T47D (cell line): ENCODE measurements at regions not wholly inside any gene's neighbourhood (a gene's known extent, or its start where the extent isn't known, plus 50 kb on each side); places are given as distances from the start of the nearest gene placed in this dataset.
A peak's percentile ranks its signal among the peaks of the same experiment; 100 is the strongest.
"Not testable (repeated sequence)": the region's sequence is repeated elsewhere in the genome, so short reads cannot be mapped to it uniquely, and the experiment has no call there.

Source experiments
- DNase-seq, 2 experiments: peaks; one replicate each; pipeline versions ENCODE4 v3.0.0 to v3.0.0-alpha.2; 2011 to 2012; ENCODE audit warnings: low read depth in 1 of 2, low spot score in 1 of 2
- JUND ChIP-seq: IDR thresholded peaks from 2 replicates; pipeline ENCODE4 v1.6.1; 2012; ENCODE audit warnings: low read depth
- in situ Hi-C: cut with HindIII; loops from 2 replicates; pipeline ENCODE4 v1.10.0; 2016; ENCODE audit warnings: low sequenced_read_pairs, low pct_unique_long_range_greater_than_20kb

GRCh38 chr2:130263606-130264005, 65.4 kb upstream of the TUBA3E start:
- no peak for DNase-seq

DNA sequence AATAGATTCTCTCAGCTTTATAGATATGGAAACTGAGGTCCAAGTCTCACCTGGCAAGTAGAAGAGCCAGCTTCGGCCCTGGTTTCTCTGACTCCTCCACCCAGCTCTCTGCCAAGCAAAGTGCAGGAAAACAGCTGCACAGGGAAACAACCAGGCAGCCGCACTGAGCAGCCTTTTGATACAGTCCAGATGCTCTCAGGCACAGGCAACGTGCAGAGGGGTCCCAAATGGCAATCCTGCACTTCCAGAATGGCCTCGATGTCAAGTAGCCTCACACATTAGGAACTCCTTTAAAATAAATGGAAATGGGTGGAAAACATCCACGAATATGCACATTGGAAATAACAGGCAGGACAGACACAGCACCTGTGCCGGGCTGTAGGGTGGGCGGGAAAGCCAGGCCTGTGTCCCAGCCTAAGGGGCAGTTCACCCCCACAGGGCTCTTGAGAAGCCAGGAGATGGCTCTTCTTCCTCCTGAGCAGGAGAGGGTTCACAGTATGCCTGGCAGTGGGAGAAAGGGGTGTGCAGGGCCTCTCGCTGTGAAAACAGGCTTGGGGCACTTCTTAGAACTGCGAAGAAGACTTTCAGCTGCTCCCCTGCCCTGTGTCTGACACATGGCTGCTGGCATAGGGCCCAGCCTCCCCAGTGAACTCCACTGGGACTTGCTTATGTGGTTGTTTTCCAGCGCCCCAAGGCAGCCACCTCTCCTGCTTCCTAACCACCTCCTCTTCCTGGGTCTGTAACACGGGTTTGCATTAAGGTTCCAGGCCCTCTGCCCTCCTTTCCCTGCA, 63.9 kb upstream of the TUBA3E start:
- in situ Hi-C loops, result no loop called here

More at GRCh38 chr2:130263606-130264005, 65.4 kb upstream of the TUBA3E start:
- TF ChIP-seq JUND, result no peak
- in situ Hi-C loops, result no loop called here

GRCh38 chr2:130261099-130261498, 62.9 kb upstream of the TUBA3E start:
- DNase-seq, result no peak
- no peak for TF ChIP-seq JUND
- in situ Hi-C loops, result no loop called here

More for the DNA sequence above, 63.9 kb upstream of the TUBA3E start:
- peak in 1 of 2 experiments; percentile 29 for DNase-seq
- TF ChIP-seq JUND, result no peak

GRCh38 chr2:130259594-130259993, 61.4 kb upstream of the TUBA3E start:
- in situ Hi-C loops, result no loop called here
- DNase-seq, result no peak
- no peak for TF ChIP-seq JUND

- no peak for DNase-seq
- in situ Hi-C loops, result no loop called here
- TF ChIP-seq JUND, result no peak
Observed at GRCh38 chr2:130258356-130258755, 60.1 kb upstream of the TUBA3E start.

DNA sequence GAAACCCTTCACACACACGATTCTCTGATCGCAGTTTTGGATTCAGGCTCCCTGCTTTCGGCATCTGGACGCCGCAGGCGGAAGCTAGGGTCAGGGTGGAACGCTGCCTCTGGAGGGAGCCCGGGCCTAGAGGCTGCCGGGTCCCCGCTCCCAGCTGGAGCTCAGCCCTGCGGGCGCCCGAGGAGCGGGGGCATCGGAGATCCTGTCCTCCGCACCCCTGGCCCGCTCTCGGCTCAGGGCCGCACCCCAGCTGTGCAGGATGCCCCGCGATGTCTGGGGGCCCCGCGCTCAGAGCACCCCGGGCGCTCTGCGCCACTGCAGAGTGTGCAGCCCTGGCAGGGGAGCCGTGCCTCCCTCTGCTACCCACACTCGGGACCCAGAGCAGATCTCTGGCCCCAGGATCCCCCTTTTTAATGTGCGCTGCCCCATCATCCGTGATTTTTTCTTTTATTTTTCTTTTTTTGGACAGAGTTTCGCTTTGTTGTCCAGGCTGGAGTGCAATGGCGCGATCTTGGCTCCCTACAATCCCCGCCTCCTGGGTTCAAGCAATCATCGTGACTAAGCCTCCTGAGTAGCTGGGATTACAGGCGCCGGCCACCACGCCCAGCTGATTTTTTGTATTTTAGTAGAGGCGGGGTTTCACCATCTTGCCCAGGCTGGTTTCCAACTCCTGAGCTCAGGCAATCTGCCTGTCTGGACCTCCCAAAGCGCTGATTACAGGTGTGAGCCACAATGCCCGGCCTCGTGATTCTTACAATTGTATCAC, 54.8 kb upstream of the TUBA3E start:
- in situ Hi-C loops, result no loop called here
- no peak for TF ChIP-seq JUND
- no peak for DNase-seq

DNA sequence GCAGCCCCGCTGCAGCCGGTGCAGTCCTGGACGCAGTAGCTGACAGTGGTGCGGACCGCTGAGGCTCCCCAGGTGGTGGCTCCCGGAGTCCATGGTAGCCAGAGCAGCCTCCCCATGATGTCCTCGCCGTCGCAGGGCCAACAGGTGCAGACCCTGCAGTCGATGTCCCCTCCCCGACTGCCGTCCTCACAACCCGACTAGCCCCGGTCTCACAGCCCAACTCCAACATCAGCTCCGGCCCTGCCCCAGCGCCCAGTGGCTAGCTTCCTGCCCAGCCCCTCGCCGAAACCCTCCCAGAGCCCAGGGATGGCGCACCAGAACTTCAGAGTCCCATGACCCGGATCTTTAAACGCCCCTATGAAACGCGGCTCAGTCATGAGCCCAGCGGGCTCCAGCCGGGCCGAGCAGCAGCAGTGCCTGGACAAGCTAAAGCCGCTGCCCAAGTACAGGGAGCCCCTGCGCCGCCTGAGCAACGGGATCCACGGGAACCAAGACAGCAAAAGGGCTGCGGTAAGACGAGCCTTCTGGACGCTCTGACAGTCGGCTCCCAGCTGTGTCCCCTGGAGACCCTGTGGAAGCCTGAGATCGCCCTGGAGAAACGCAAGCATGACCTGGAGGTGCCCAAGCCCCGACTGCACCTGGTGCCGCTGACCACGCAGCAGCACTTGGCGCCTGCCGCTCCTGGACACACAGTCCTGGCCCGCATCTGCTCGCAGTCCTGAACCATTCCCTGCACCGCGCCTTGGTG, 53.8 kb upstream of the TUBA3E start:
- DNase-seq, result no peak
- in situ Hi-C loops, result no loop called here
- no peak for TF ChIP-seq JUND

GRCh38 chr2:130251535-130251872, 53.3 kb upstream of the TUBA3E start:
- TF ChIP-seq JUND, result no peak
- in situ Hi-C loops, result no loop called here
- DNase-seq, result no peak

- in situ Hi-C loops, DNase-seq: not testable (repeated sequence)
Observed at GRCh38 chr2:130248355-130248754, 50.1 kb upstream of the TUBA3E start.
